Smooth muscle cell (in vitro differentiated cells): ENCODE measurements at regions not wholly inside any gene's neighbourhood (a gene's known extent, or its start where the extent isn't known, plus 50 kb on each side); places are given as distances from the start of the nearest gene placed in this dataset.

ENCODE experiments used
- DNase-seq: peaks from one replicate; lab custom pipeline; 2025; ENCODE audit not compliant: unreplicated experiment; lab: John Stamatoyannopoulos, UW
- H2AFZ ChIP-seq: fragments of 200-600 bp; sonication (generic); 2 replicates; pipeline ENCODE4 v1.6.0; 2016; ENCODE audit warnings: antibody characterized with exemption, low read depth, mild to moderate bottlenecking
- H3F3A ChIP-seq: fragments of 200-600 bp; sonication (generic); 2 replicates; pipeline ENCODE4 v1.6.0; 2017; ENCODE audit warnings: antibody characterized with exemption, low read depth
- H3K27ac ChIP-seq: fragments of 200-600 bp; sonication (generic); 2 replicates; pipeline ENCODE4 v1.5.1; 2016; ENCODE audit warnings: low read depth, mild to moderate bottlenecking
- H3K27me3 ChIP-seq: fragments of 200-600 bp; sonication (generic); 2 replicates; pipeline ENCODE4 v1.6.1; 2016; ENCODE audit warnings: low read depth, mild to moderate bottlenecking
- H3K36me3 ChIP-seq: fragments of 200-600 bp; sonication (generic); 2 replicates; pipeline ENCODE4 v1.5.1; 2016; ENCODE audit warnings: low read depth
- H3K4me1 ChIP-seq: fragments of 200-600 bp; sonication (generic); 2 replicates; pipeline ENCODE4 v1.5.1; 2016; ENCODE audit warnings: low read depth
- H3K4me2 ChIP-seq: fragments of 200-600 bp; sonication (generic); 2 replicates; pipeline ENCODE4 v1.6.0; 2016; ENCODE audit warnings: mild to moderate bottlenecking
- H3K4me3 ChIP-seq: fragments of 200-600 bp; sonication (generic); 2 replicates; pipeline ENCODE4 v1.5.1; 2016; ENCODE audit warnings: mild to moderate bottlenecking
- H3K79me2 ChIP-seq: fragments of 200-600 bp; sonication (generic); 2 replicates; pipeline ENCODE4 v1.6.0; 2016; ENCODE audit warnings: low read depth, mild to moderate bottlenecking
- H3K9ac ChIP-seq: fragments of 200-600 bp; sonication (generic); 2 replicates; pipeline ENCODE4 v1.6.0; 2016; ENCODE audit warnings: low read depth
- H3K9me3 ChIP-seq: fragments of 200-600 bp; sonication (generic); replicated peaks from 2 replicates; pipeline ENCODE4 v1.5.1; 2016; ENCODE audit warnings: low read depth
- H4K20me1 ChIP-seq: fragments of 200-600 bp; sonication (generic); 2 replicates; pipeline ENCODE4 v1.6.0; 2016; ENCODE audit warnings: low read depth
- CTCF ChIP-seq: fragments of 200-600 bp; sonication (generic); IDR thresholded peaks from 2 replicates; pipeline ENCODE4 v1.5.1; 2017; ENCODE audit warnings: borderline replicate concordance, mild to moderate bottlenecking, antibody characterized with exemption; ENCODE audit not compliant: insufficient read depth, poor library complexity, severe bottlenecking
- WGBS: methylation state at CpG from one replicate; pipeline ENCODE4 v1.1.7; 2016; ENCODE audit warnings: low lambda C conversion rate; 5-methylcytosine and 5-hydroxymethylcytosine counted together

- Histone ChIP-seq H3K9me3 (no peaks in the 10 kb centered on the region), H3K9ac (no peak overlapping the region), H3K36me3 (no peaks in the 10 kb centered on the region), H3F3A (no peaks in the 10 kb centered on the region), H3K27ac (no peak overlapping the region), H3K4me3 (no peak overlapping the region), H3K79me2 (no peaks in the 10 kb centered on the region), H3K4me1 (no peaks in the 10 kb centered on the region), H2AFZ (no peak overlapping the region), H4K20me1 (no peaks in the 10 kb centered on the region), H3K4me2 (no peak overlapping the region), H3K27me3 (no peaks in the 10 kb centered on the region)
- TF ChIP-seq CTCF: no peak
- DNase-seq: no peak
- WGBS: 86% methylated on average over 4 of the region's 4 CpGs
Measured at GRCh38 chr4:154044742-154045485, 256.0 kb upstream of the SFRP2 start.

- Histone ChIP-seq H3K9me3 (no peaks in the 10 kb centered on the region), H3F3A (no peaks in the 10 kb centered on the region), H3K27ac (no peak overlapping the region), H4K20me1 (no peaks in the 10 kb centered on the region), H3K4me1 (no peaks in the 10 kb centered on the region), H3K27me3 (no peaks in the 10 kb centered on the region), H3K9ac (no peak overlapping the region), H3K36me3 (no peaks in the 10 kb centered on the region), H2AFZ (no peak overlapping the region), H3K79me2 (no peaks in the 10 kb centered on the region), H3K4me2 (no peak overlapping the region), H3K4me3 (no peak overlapping the region)
- no peak for TF ChIP-seq CTCF
- 84% methylated on average over 4 of the region's 4 CpGs for whole genome bisulfite sequencing
- DNase-seq: no peak
Measured at GRCh38 chr4:154044108-154044531, 255.2 kb upstream of the SFRP2 start.

GRCh38 chr4:154041640-154042039, 252.8 kb upstream of the SFRP2 start:
- no peak overlapping the region for H3K4me2 ChIP-seq
- no peak for TF ChIP-seq CTCF
- H3K4me3 ChIP-seq: no peak overlapping the region
- no peaks in the 10 kb centered on the region for H3K4me1 ChIP-seq
- no peaks in the 10 kb centered on the region for H3K9me3 ChIP-seq
- H3K27ac ChIP-seq: no peak overlapping the region
- H3K9ac ChIP-seq: no peak overlapping the region
- no peaks in the 10 kb centered on the region for H3K27me3 ChIP-seq
- H4K20me1 ChIP-seq: no peaks in the 10 kb centered on the region
- WGBS: 67% methylated on average over 5 of the region's 5 CpGs
- no peaks in the 10 kb centered on the region for H3F3A ChIP-seq
- H3K36me3 ChIP-seq: no peaks in the 10 kb centered on the region
- no peaks in the 10 kb centered on the region for H3K79me2 ChIP-seq
- H2AFZ ChIP-seq: no peak overlapping the region
- DNase-seq: no peak
